DND-41 (cell line): ENCODE measurements at regions not wholly inside any gene's neighbourhood (a gene's known extent, or its start where the extent isn't known, plus 50 kb on each side); places are given as distances from the start of the nearest gene placed in this dataset.

Source experiments
- ATAC-seq: fragments of 200-7000 bp; cut with Tn5 transposase; 3 replicates; pipeline ENCODE4 v1.9.1; 2021; ENCODE audit warnings: low read depth; ENCODE audit not compliant: insufficient read depth
- DNase-seq: peaks from one replicate; pipeline ENCODE4 v3.0.0-alpha.2; 2020
- H2AFZ ChIP-seq: 2 replicates; pipeline ENCODE4 v1.6.0; 2012; ENCODE audit warnings: low read depth, low read length
- H3K27ac ChIP-seq: 2 replicates; pipeline ENCODE4 v1.5.1; 2012; ENCODE audit warnings: low read length, inconsistent platforms
- H3K27me3 ChIP-seq: fragments of 200-600 bp; sonication (generic); 2 replicates; pipeline ENCODE4 v1.6.0; 2012; ENCODE audit warnings: low read length, mild to moderate bottlenecking, inconsistent platforms; ENCODE audit not compliant: insufficient read depth, poor library complexity
- H3K36me3 ChIP-seq: 2 replicates; pipeline ENCODE4 v1.5.1; 2012; ENCODE audit warnings: low read length, inconsistent platforms; ENCODE audit not compliant: insufficient read depth
- H3K4me1 ChIP-seq: 2 replicates; pipeline ENCODE4 v1.5.1; 2012; ENCODE audit warnings: mild to moderate bottlenecking, low read length; ENCODE audit not compliant: insufficient read depth
- H3K4me2 ChIP-seq: 2 replicates; pipeline ENCODE4 v1.6.0; 2012; ENCODE audit warnings: mild to moderate bottlenecking, moderate library complexity, low read length, inconsistent platforms; ENCODE audit not compliant: insufficient read depth
- H3K4me3 ChIP-seq, 2 experiments: fragments of 200-600 bp in 1 of 2; shearing (Covaris generic) in 1 of 2; 2 replicates each; pipeline ENCODE4 v1.5.1; 2012 to 2016; ENCODE audit warnings: inconsistent platforms in 2 of 2, low read length in 2 of 2, mild to moderate bottlenecking in 2 of 2, low read depth in 1 of 2, moderate library complexity in 1 of 2
- H3K79me2 ChIP-seq: 2 replicates; pipeline ENCODE4 v1.6.0; 2012; ENCODE audit warnings: low read length, inconsistent platforms; ENCODE audit not compliant: insufficient read depth
- H3K9ac ChIP-seq: 2 replicates; pipeline ENCODE4 v1.6.0; 2012; ENCODE audit warnings: low read depth, mild to moderate bottlenecking, inconsistent platforms, low read length, moderate library complexity
- H3K9me3 ChIP-seq: 2 replicates; pipeline ENCODE4 v1.5.1; 2012; ENCODE audit warnings: low read length, moderate library complexity, mild to moderate bottlenecking, inconsistent platforms; ENCODE audit not compliant: insufficient read depth, severe bottlenecking
- H4K20me1 ChIP-seq: 2 replicates; pipeline ENCODE4 v1.6.0; 2012; ENCODE audit warnings: low read length; ENCODE audit not compliant: insufficient read depth
- EZH2 ChIP-seq: IDR thresholded peaks from 3 replicates; pipeline ENCODE4 v1.6.1; 2012; ENCODE audit warnings: borderline replicate concordance, low read depth, mild to moderate bottlenecking, moderate library complexity, low read length, inconsistent platforms; ENCODE audit not compliant: severe bottlenecking
- TF ChIP-seq, protein P1 (sequence below): IDR thresholded peaks from 2 replicates; pipeline ENCODE4 v1.5.1; 2012; ENCODE audit warnings: borderline replicate concordance, low read length, moderate library complexity, mild to moderate bottlenecking; ENCODE audit not compliant: poor library complexity, severe bottlenecking; ENCODE audit errors: extremely low read depth

DNA sequence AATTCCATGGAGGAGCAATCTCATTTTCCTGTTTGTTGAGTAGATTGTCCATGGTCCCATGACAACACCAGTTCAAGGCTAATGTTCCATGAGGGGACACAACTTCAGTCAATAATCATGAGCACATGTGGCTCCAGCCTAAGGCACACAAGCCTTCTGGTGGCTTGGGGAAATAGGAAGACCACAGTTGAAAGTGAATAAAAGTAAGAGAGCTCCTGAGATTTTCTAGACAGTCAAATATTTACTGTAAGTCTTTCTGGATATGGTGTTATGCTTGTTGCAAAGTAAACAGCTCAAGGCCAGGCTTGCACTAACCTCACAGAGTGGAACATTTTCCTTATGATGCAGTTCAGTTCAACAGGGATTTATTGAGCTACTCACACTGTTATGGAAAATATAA, 206.9 kb upstream of the SLC38A2 start:
- no peaks in the 10 kb centered on the region for H3K36me3 ChIP-seq
- no peak for TF ChIP-seq EZH2
- TF ChIP-seq, protein P1, sequence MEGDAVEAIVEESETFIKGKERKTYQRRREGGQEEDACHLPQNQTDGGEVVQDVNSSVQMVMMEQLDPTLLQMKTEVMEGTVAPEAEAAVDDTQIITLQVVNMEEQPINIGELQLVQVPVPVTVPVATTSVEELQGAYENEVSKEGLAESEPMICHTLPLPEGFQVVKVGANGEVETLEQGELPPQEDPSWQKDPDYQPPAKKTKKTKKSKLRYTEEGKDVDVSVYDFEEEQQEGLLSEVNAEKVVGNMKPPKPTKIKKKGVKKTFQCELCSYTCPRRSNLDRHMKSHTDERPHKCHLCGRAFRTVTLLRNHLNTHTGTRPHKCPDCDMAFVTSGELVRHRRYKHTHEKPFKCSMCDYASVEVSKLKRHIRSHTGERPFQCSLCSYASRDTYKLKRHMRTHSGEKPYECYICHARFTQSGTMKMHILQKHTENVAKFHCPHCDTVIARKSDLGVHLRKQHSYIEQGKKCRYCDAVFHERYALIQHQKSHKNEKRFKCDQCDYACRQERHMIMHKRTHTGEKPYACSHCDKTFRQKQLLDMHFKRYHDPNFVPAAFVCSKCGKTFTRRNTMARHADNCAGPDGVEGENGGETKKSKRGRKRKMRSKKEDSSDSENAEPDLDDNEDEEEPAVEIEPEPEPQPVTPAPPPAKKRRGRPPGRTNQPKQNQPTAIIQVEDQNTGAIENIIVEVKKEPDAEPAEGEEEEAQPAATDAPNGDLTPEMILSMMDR = no peak
- no peaks in the 10 kb centered on the region for H3K79me2 ChIP-seq
- DNase-seq (no peak), ATAC-seq (no peak)
- no peaks in the 10 kb centered on the region for H4K20me1 ChIP-seq
- H3K27ac ChIP-seq = no peak overlapping the region
- H3K4me1 ChIP-seq = peaks cover 5% of the 10 kb centered on the region
- no peak overlapping the region for H3K4me2 ChIP-seq
- H3K9me3 ChIP-seq = peaks cover 3% of the 10 kb centered on the region
- no peak overlapping the region for H2AFZ ChIP-seq
- H3K9ac ChIP-seq = no peak overlapping the region
- no peak overlapping the region for H3K4me3 ChIP-seq
- no peaks in the 10 kb centered on the region for H3K27me3 ChIP-seq

GRCh38 chr12:46578190-46578982, 205.8 kb upstream of the SLC38A2 start:
- TF ChIP-seq EZH2 = no peak
- TF ChIP-seq, protein P1 = no peak
- ATAC-seq (no peak), DNase-seq (no peak)
- Histone ChIP-seq H3K4me2 (no peak overlapping the region), H3K4me1 (peaks cover 5% of the 10 kb centered on the region), H3K9me3 (no peaks in the 10 kb centered on the region), H3K79me2 (no peaks in the 10 kb centered on the region), H3K27me3 (no peaks in the 10 kb centered on the region), H4K20me1 (no peaks in the 10 kb centered on the region), H3K27ac (no peak overlapping the region), H3K9ac (no peak overlapping the region), H2AFZ (no peak overlapping the region), H3K36me3 (no peaks in the 10 kb centered on the region), H3K4me3 (no peak overlapping the region)

GRCh38 chr12:46577063-46577776, 204.6 kb upstream of the SLC38A2 start:
- no peak overlapping the region for H2AFZ ChIP-seq
- no peak overlapping the region for H3K4me2 ChIP-seq
- no peaks in the 10 kb centered on the region for H3K36me3 ChIP-seq
- H3K9me3 ChIP-seq = no peaks in the 10 kb centered on the region
- ATAC-seq = no peak
- H3K4me1 ChIP-seq = peaks cover 3% of the 10 kb centered on the region
- no peak for DNase-seq
- H3K79me2 ChIP-seq = no peaks in the 10 kb centered on the region
- H3K27me3 ChIP-seq = no peaks in the 10 kb centered on the region
- H4K20me1 ChIP-seq = no peaks in the 10 kb centered on the region
- H3K4me3 ChIP-seq = no peak overlapping the region
- H3K9ac ChIP-seq = no peak overlapping the region
- TF ChIP-seq EZH2 = no peak
- TF ChIP-seq, protein P1 = no peak
- H3K27ac ChIP-seq = no peak overlapping the region
